ENCODE measurements at regions not wholly inside any gene's neighbourhood (a gene's known extent, or its start where the extent isn't known, plus 50 kb on each side); places are given as distances from the start of the nearest gene placed in this dataset.
"Not testable (repeated sequence)": the region's sequence is repeated elsewhere in the genome, so short reads cannot be mapped to it uniquely, and the experiment has no call there.

DNA sequence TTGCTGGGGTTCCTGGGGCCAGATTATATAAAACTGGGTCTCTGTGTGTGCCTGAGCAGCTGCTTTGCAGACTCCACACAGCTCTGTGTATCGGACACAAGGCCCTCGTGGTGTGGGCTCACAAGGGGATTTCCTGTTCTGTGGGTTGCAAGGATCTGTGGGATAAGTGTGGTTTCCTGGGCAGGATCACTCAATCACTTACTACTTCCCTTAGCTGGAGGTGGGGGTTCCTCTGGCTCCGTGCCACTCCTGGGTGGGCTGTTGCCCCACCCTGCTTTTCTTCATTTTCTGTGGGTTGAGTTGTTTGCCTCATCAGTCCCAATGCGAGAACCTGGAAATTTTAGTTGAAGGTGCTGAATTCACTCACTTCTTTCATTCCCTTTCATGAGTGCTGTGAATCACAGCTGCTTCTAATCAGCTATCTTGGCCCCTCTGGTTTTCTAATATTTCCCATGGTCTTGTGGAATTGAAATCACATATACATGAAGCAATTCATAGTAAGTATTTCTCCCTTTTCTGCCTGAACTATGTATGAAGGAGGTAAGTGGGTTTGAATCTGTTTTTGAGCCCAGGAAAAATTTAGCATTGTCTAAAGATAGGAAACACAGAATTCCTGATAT lies 196.3 kb downstream of the DCDC2C start:
- no peak for FAIRE-seq

- FAIRE-seq = no peak
Measured at GRCh38 chr2:3902131-3902530, 198.8 kb downstream of the DCDC2C start.

DNA sequence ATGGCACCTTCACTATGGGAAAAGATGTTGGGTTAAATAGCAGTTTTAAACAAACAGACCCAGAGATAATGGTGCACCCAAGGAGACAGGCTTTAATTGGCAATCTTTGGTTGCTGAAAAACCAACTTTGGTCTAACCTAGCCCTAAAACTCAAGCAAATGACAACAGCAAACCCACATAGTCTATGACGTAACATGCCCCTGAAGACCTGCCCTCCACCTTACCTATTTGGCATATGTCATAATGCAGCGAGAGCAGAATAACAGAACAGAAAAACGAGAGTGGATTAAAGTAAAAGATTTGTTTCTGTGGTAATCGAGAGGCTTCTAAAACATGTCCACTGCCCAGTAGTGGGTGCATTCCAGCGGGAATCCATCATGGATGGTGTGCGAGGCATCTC lies 200.7 kb downstream of the DCDC2C start:
- FAIRE-seq = no peak

DNA sequence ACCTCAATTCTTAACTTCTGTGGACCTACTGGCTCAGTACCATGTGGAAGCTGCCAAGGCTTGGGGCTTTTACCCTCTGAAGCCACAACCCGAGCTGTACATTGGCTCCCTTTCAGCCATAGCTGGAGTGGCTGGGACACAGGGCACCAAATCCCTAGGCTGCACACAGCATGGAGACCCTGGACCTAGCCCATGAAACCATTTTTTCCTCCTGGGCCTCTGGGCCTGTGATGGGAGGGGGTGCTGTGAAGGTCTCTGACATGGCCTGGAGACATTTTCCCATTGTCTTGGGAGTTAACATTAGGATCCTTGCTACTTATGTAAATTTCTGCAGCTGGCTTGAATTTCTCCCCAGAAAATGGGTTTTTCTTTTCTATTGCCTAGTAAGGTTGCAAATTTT lies 205.1 kb downstream of the DCDC2C start:
- FAIRE-seq = not testable (repeated sequence)

DNA sequence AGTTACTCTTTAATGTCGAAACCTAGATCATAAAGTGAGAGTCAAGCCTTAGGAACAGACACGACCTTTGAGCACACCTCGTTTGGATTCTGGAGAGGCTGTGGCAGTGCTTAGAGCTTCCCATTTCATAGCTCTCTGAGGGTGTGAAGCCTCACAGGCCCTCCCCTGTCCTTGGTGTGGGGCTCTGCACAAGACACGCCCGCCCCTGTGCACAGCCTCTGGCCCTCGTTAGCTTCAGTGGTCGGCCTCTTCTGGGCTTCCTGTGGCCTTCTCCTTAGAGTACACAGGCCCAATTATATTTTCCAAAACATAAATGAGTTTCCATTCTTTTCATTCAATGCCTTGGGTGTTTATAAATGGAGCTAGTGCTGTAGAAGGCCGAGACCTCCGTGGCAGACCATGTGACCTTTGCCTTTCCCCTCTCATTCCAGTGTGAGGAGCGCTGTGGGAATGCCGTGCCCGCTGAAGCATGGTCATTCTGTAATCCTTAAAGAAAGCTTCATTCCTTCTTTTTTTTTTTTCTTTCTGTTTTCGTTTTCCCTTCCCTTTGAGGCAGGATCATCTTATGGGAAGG lies 208.6 kb downstream of the DCDC2C start:
- FAIRE-seq = no peak

- no peak for FAIRE-seq
Measured at GRCh38 chr2:3913166-3913565, 209.8 kb downstream of the DCDC2C start.

DNA sequence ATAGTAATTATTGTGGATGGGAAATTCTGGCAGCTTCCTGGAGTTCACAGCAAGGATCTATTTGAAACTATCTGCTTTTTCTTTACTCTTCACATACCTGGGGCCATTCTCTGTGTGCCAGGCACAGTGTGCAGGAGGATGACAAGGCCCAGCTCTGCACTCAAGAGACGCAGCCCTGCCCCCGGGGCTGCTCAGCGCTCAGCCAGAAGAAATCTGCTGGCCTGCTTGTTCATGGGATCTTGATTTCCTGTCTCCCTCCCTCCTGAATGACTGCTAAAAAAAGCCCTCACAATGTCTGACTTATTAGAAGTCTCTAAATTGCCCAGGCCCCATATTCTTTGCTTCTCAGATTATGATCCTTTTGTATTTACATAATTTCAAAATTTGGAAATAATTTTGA lies 210.9 kb downstream of the DCDC2C start:
- no peak for FAIRE-seq

GRCh38 chr2:3927031-3927430 lies 223.7 kb downstream of the DCDC2C start:
- FAIRE-seq = no peak

DNA sequence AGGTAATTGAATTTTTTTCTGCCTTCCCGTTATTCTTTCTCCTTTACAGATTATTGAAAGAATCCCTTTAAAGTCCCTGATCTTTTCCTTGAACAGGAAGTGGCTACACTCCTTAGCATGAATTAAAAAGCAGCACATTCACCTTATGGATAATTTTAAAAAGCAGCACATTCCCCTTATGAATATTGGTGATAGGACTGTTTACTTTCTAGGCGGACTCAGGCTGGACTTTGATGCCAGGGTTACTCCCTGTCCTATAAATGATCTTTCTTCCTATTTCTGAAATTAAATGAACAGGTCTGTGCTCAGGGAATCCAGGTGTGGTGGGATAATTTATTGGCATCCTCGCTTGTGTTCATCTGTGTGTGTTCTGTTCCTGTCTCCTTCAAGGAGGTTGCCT lies 226.0 kb downstream of the DCDC2C start:
- no peak for FAIRE-seq

DNA sequence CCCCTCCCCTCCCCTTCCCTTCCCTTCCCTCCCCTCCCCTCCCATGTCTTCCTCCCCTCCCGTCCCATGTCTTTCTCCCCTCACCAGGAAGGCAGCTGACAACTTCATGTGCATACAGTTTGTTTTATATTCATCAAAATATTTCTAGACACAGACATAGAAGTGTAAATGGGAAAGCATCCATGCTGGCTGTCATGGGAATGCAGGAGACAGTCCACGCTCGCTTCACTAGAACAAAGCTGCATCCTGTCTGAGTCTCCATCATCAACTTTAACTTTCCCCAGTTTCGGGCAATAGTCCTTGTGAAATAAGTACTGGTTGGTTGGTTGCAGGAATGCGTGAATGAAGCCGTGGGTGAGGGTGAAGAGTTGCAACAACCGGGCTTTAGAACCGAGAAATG lies 226.9 kb downstream of the DCDC2C start:
- FAIRE-seq = no peak

GRCh38 chr2:3940661-3941060 lies 237.3 kb downstream of the DCDC2C start:
- no peak for FAIRE-seq

- no peak for FAIRE-seq
Measured at GRCh38 chr2:3942841-3943240, 239.5 kb downstream of the DCDC2C start.

- no peak for FAIRE-seq
Measured at GRCh38 chr2:3944071-3944470, 240.7 kb downstream of the DCDC2C start.

DNA sequence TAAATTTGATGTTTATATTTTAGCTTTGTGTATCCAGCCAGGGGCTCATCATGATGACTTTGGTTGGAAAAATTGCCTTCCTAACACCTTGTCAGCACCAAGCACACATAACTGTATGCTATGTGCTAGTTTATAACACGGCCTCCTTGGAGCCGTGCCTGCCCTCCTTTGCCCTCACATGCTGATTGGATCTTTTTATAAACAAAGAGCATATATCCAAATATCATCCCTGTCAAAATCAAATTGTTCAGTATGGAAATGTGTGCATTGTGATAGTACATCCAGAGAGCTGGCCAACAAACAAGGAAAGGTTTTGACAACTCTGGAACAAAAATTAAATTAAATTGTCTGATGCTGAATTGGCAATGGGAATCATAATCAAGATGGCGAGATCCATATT lies 241.5 kb downstream of the DCDC2C start:
- no peak for FAIRE-seq

DNA sequence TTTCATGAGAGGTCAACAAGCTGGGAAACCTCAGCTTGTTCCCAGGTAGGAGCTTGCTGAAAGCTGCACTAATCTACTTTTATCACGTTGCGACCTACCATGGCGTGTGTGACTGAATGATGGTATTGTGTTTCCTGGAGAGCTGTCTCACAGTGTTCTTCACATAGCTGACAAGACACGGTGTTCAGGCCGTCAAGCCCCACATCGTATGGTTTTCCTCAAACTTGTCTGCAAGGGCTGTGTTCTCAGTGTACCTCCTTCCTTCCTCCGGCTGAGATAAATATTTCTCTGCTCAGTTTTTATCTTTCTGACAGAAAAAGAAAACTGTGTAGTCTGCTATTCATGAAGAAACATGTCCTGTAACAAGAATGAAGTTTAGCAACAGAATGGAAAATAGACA lies 244.8 kb downstream of the DCDC2C start:
- no peak for FAIRE-seq

GRCh38 chr2:3951131-3951954 lies 248.0 kb downstream of the DCDC2C start:
- FAIRE-seq = no peak

- no peak for FAIRE-seq
Measured at GRCh38 chr2:3952866-3953516, 249.6 kb downstream of the DCDC2C start.

DNA sequence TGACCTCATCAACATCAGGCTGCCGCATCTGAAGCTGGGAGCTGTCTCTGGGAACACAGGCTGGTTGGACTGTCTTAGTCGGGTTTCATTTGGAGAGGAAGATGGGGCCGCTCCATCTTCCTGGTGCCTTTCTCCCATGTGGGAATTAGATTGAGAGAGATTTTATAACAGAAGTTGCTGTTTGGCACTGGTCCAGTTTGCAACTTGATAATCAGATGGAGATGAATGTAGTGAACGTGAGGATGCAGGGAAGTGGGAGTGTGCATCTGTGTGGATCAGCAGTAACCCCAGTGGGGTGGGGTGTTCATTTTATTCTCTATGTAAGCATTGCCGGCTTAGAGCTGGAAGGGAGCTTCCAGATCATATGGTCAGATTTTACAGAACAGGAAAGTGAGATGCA lies 250.9 kb downstream of the DCDC2C start:
- FAIRE-seq = no peak

GRCh38 chr2:3956406-3956805 lies 253.0 kb downstream of the DCDC2C start:
- no peak for FAIRE-seq

GRCh38 chr2:3956892-3957291 lies 253.5 kb downstream of the DCDC2C start:
- no peak for FAIRE-seq

GRCh38 chr2:3958465-3958864 lies 255.1 kb downstream of the DCDC2C start:
- FAIRE-seq = no peak

DNA sequence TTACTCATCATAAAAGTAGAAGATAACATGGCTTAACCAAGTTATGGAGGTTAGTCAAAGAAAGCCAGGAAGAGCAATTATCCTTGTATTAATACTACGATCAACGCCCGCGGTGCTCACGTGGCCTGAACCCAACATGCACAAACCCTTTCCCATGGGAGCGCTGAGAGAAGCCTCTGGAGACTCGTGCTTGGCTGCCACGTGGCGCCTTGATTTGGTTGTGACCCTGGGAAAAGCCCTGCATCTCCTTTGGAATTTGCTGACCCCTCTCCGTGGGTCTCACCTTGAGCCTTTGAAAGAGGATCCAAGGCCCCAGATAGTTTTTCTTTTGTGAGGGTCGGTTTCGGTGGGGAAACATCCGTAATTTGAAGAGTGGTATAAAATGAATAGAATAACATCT lies 255.6 kb downstream of the DCDC2C start:
- FAIRE-seq = no peak

DNA sequence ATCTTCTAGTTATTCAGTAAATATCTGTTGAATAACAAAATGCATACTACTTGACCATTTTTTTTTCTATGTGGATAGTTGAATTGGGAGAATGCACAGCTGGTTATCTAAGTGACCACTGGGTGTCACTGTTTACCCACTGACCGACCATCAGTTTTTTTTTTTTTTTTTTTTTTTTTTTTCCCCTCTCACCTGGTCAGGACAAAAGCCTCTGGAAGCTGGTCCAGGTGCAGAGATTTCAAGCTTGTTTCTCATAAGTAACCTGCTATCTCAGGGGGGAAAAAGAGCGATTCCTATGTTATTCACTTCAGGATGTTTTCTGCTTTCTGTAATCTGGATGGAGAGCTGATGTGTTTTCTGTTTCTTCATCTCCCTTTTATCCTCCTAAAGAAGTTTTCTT lies 256.0 kb downstream of the DCDC2C start:
- peak; percentile 43 for FAIRE-seq

DNA sequence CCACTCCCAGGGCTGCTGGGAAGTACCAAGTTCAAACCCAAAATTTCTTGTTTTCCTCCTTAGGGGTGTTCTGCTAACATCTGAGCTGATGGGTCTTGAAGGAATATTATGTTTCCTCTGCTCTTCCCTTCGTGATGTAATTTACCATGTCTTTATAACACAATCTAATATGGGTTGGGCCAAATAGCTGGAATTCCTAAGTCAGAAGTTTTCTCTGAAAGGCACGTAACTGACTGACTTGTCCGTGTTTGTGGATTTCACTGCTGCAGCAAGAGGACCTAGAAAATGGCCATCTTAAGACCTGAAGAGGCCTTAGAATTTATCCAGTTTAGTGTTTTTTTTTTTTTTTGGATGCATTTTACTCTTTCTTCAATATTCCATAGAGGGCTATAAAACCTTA lies 256.7 kb downstream of the DCDC2C start:
- FAIRE-seq = no peak

Measured in endometrium (tissue), 2 donors.